GM19438 (cell line): ENCODE measurements at regions not wholly inside any gene's neighbourhood (a gene's known extent, or its start where the extent isn't known, plus 50 kb on each side); places are given as distances from the start of the nearest gene placed in this dataset.
"Not testable (repeated sequence)": the region's sequence is repeated elsewhere in the genome, so short reads cannot be mapped to it uniquely, and the experiment has no call there.

Experiments
- ATAC-seq: cut with Tn5 transposase; IDR thresholded peaks from one replicate; pipeline ENCODE4 v1.9.1; 2021; ENCODE audit warnings: low read depth; ENCODE audit not compliant: unreplicated experiment

DNA sequence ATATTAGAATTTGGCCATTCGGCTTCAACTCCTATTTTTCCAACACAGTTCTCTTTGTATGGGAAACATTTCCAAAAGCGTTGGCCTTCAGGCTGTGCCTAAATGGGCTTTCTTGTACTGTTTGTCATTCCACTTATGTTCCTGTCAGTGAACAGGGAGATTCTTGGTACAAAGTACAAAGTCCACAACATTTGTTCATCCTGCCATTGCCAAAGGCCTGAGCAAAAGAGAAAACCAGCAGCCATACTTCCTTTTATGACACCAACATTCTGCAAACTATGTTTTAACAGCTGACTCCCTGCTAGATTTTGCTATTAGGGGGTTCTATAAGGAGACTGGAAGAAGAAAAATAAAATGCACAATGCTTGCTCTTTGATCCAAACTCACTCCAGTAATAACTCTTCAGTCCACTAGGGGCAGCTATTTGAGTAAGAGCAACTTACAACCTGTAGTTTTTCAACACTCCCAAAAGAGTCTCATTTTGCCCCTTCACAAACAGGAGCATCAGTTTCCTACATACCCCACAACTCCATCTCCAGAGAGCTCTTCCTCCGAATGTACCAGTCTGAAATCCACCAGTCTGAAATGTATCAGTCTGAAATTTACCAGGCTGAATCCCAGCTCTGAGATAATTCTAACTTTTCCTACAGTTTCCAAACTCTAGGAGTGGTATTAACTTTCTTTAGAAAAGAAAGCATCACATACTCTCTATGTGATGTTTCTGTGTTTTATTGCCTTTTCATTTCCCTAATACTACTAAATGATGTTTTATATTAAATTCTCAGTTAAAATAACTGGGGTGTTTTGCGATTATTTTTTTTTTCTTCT is 693.8 kb downstream of the DNAH5 start:
- ATAC-seq = no peak

DNA sequence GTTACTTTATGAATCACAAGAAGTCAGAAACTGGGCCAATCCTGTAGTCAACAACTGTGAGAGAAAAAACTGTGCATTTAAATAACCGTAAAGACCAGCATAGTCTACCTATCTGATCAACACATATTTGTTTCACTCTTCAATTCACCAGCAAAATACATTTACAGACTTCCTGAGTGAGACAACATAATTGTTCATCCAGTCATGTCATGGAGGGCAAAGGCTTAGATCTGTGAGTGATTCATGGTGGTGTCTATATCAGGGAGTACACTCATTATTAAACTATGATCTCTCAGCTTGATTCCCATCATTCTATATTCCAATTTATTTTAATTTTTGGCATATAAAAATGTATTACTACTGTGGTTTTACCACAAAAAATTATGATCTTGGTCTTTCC is 694.6 kb downstream of the DNAH5 start:
- no peak for ATAC-seq

DNA sequence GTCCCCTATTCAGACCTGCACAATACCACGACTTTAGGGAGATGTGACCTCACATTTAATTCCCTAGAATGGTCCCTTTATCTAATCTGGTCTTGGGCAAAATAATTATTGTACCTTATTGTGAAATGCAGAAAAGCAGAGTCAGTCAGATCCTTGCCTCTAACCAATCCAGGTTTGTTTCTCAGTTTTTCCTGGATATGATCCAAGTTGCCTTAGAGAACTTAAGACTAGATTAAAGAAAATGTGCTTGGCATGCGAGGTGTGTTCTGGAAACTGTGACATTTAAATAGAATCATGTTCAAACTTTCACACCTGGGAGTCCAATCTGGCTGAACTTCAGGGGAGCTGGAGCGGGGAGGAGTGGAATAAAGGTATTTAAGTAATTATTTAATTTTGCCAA is 696.2 kb downstream of the DNAH5 start:
- no peak for ATAC-seq

DNA sequence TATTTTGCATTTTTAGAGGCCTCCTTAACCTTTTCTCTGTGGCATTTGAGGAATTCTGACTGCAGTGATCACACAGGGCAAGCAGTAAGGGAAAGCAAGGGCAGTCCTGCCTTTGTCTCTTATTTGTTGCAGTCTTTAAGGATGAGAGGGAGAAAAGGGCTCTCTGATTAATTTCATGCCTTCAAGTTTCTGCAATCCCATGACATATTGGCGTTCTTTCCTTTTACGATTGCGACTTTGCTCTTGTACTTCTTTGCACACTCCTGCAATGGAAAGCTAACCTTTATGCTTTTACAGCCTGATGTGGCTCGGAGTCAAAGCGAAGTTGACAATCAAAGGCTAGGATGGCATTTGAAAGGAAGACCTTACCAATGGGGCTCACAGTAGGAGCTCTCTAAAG is 698.4 kb downstream of the DNAH5 start:
- ATAC-seq = no peak

DNA sequence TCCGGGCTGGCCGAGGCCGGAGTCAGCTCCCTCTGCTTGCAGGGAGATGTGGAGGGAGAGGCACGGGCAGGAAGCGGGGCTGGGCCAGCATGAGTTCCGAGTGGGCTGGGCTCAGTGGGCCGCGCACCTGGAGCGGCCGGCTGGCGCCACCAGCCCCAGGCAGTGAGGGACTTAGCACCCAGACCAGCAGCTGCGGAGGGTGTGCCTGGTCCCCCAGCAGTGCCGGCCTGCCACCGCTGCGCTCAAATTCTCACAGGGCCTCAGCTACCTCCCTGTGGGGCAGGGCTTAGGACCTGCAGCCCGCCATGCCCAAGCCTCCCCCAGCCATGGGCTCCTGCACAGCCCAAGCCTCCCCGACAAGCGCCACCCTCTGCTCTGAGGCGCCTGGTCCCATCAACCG is 700.3 kb downstream of the DNAH5 start:
- ATAC-seq = no peak

DNA sequence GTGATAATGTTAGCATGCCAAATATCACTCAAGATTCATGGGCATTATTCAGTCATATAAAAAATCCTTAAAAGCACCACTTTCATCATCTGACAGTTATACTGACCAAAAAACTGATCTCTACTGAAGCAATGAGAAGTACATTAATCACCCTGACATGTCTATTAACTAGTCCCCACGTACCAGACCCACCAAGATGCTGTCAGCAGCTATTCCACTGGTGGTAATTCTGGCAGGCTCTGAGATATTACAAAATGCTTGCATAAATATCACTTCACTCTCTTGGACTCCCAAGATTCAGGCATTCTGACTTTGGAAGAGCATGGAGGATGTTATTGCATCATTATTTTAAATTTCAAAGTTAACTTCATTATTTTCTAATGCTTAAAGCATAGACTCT is 717.0 kb downstream of the DNAH5 start:
- ATAC-seq = no peak

DNA sequence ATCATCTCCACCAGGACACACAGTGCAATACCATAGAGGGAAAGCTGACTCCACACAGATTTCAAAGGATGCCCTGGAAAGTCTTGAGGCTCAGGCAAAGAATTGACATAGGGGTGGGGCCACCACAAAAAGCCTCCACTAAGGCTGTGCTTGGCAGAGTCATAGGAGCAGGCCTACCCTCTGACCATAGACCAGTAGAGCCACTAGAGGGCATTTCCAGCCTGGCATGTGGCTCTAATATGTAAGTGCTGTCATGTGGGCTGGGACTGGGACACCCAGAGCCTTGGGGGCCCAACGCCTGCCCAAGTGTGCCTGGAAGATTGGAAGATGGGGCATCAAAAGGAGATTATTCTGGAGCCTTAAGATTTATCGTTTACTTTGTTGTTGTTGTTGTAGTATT is 726.0 kb downstream of the DNAH5 start:
- no peak for ATAC-seq

DNA sequence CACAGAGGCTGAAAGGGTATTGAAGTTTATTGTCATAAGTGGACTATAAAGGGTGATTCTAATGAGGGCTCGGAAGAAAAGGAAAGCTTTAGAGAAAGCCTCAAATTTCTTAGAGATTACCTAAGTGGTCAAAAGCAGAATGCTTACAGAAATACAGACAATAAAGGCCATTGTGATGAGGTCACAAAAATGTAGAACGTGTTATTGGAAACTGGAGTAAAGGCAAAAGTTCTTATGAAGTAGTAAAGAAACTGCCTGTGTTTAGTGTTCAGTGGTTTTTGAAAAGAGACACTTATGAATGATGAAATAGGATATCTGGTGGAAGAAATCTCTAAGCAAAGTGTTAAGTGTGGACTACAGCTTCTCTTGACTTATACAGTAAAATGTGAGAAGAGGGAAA is 726.9 kb downstream of the DNAH5 start:
- no peak for ATAC-seq

DNA sequence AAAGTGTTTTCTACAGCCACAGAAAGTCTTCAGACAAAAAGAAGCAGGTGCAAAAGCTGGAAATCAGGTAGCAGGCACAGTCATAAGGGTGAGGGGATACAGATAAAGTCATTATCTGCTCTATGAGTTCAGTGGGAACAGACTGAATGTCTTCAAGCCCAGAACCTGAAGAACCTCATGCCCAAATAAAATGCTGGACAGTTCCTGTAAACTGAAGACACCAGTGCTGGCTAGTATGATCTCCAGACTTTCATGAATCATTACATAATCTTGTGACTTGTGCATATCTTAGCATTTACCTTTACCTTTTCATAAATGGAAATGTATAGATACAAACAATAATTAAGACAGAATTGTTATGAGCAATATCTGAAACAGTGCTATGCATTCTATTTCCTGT is 728.7 kb downstream of the DNAH5 start:
- ATAC-seq = no peak

DNA sequence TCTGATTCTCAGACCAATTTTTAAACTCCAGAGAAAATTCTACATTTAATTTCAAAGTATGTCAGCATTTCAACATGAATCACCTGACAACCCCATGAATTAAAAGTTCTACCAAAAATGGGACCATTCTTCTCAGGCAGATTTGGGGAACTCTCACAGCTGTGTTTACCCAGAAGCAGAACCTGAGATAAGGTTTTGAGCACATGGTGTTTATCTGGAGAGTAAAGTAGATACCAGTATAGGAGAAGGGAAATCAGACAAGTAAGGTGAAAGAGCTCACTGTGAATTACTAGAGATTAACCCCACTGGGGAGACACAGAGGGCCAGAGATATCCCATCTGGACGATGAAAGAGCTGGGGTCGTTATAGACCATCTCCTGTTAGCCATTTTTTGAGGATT is 729.1 kb downstream of the DNAH5 start:
- ATAC-seq = no peak

DNA sequence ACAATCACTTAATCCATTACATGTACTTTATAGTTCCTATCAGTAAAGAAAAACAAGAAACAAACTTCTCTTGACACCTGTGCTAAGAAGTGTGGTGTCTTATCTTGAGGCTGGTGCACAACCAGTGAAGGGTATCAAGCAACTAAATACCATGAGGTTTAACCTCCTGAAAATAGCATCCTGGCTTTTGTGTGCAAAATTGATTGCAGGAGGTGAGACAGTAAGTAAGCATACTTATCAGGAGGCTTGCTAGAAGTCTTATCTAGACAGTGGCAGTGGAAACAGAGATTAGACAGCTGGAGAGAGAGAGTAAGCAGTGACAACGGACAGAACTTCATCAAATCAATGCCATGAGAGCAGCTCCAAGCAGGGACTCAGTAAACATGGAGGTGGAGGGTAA is 730.3 kb downstream of the DNAH5 start:
- no peak for ATAC-seq

DNA sequence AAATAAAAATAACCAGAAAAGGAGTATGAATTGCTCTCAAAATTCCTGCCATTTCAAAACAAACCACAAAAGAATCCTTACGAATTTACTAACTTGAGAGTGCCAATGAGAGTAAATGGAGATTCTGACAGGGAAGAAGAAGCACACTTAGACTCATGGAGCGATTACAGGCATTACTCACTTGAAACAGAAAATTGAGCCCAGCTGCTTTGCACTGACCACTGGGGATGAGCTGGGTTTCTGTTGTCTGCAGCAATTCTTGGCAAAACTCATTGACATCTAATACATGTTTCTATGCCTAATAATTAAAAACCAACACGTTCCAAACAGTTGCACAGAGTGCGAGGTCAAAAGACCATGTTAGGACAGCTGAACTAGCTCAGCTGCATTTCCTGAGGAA is 731.6 kb downstream of the DNAH5 start:
- ATAC-seq = no peak

DNA sequence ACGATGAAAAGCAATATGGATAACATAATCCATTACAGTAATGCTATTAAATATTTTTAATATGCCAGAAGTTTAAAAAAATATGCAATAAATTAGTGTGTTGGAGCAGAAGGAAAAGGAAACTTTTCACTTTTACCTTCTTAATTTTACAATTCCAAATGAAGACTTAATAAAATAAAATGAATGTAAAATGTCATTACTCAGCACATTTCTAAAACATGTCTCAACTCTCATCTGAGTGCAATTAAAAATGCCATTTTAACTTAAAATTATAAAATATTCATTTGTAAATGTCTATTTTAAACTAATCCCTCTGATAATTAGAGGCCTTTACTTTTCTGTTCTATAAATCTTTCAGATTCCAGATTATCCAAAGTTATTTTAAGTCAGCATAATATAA is 733.4 kb downstream of the DNAH5 start:
- no peak for ATAC-seq

DNA sequence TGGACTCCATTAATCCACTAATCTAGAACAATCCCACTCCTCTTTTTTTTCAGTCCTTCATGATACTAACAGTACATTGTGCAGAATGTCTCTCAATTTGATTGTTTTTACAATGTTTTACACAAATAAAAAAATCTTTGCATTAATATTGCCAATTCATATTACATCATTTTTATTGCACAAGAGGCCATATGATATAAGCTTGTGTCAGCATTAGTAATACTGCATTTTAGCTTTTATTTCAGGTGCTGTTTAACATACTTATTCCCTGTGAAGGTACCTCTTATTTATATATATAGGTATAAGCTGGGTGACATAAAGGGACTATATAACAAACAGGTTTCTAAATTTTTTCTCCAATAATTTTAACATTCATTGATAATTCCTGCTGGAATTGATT is 737.4 kb downstream of the DNAH5 start:
- no peak for ATAC-seq

DNA sequence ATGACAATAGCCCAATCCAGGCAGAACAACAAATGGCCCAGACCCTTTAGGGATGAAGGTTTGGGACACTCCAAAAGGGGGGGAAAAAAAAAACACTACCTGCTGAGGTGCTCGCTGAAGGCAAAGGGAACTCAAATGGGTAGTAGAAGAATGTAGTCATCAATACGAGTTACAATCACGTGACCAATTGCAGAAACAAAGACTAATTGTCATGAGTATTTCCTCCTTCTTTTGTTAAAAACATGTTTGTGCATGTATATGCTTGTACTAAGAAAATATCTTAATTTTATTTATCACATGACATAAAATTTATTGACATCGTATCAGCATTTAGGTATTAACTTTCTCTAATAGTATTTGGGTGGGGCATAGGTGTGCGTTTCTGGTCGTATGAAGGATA is 743.5 kb downstream of the DNAH5 start:
- ATAC-seq = no peak

DNA sequence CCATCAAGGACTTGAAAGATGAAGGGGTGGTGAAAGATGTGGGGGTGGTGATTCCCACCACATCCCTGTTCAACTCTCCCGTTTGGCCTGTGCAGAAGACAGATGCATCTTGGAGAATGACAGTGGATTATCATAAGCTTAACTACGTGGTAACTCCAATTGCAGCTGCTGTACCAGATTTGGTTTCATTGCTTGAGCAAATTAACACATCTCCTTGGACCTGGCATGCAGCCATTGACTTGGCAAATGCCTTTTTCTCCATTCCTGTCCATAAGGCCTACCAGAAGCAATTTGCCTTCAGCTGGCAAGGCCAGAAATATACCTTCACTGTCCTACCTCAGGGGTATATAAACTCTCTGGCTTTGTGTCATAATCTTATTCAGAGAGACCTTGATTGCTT is 746.3 kb downstream of the DNAH5 start:
- ATAC-seq = not testable (repeated sequence)

DNA sequence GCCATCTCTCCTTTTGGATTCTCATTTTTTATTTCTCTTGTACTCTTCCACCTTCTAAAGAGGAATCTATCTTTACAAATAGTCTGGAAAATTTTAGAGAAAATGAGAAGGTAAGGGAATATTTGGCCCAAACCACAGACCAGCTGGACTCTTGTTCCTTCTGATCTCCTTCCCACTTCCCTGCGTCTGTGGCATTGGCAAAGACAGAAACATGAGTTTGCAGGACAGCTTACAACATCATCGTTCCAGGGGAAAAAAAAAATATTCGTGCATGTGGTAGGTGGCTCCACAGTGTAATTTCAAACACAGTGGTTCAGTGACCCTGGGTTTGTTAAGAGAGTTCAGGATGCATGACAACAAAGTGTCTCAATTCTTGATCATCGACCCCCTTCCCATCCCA is 755.0 kb downstream of the DNAH5 start:
- ATAC-seq = no peak

DNA sequence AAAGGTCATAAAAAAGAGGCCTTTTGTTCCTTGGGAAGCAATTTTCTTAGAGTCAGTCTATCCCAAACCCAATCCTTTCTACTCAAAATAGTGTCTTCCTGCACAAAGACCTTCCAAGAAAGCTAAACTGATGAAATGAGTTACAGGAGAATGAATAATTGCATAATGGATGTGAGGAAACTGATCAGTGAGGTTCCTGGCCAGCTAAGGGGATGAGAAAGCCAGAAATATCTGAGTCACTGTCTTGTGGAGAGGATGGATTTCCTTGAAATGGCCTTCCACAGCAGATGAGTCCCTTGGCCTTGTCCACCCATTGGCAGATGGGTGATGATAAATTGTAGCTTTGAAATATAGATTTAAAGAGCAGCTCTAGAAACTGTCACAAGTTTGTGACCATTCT is 756.1 kb downstream of the DNAH5 start:
- no peak for ATAC-seq

DNA sequence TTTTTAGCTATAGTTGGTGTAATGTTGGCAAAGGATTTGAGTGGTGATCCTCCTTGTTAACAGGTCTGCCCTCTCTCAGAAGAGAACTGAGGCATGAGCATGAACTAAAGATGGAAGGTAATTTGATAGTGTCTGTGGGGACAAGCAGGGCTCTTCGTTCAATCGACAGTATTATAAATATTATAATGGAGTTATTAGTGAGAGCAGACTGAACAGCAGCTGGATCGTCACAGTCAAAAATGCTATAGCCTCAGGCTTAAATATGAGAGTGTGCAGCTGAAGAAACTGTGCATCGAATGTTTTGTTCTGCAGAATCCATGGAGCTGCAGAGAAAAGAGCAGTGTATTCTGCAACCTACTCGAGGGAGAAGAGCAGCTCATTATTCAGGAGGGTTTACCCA is 757.3 kb downstream of the DNAH5 start:
- no peak for ATAC-seq

DNA sequence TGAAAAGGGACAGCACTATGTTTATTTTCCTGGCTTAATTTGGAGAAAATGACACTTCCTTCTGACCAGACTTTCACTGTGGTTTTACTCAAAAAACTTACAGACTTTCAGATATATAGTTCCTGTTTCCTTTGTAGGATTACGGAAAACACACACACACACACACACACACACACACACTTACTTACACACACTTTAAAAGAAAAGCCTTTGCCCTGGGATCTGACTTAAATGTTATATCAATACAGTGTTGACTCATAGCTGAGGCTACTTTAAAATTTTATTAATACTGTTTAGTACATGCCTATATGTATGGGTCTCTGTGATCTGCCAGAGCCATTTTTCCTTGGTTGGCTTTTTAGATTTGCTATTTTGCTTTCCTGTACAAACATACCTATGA is 758.3 kb downstream of the DNAH5 start:
- no peak for ATAC-seq

DNA sequence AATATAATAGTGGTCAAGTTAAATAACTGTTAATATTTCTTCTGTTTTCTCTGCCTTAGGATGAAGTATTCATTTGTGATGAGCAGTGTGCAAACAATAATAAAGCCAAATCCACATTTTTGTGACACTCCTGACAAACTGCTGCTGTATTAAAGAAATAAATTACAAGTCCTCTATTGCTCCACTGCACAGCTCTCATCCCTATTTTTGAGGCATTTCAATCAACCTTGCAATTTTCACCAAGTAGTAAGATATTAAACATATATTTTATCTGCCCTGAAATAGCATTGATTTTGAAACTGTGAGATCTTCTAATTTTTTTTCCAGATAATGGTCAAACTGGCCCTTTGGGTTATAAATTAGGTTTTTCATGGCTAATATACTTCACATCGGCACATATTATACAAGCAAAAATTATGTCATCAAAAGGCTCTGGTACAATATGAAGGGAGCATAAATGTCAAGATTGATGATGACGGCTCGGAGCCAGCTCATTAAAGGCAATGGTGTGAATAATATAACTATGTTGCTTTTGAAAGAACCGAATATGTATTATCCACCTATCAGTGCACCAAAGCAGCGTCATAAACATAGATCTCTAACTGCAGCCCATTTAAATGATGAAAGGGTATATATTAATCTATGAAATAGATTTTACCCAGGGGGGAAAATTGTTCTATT is 764.9 kb downstream of the DNAH5 start:
- no peak for ATAC-seq

DNA sequence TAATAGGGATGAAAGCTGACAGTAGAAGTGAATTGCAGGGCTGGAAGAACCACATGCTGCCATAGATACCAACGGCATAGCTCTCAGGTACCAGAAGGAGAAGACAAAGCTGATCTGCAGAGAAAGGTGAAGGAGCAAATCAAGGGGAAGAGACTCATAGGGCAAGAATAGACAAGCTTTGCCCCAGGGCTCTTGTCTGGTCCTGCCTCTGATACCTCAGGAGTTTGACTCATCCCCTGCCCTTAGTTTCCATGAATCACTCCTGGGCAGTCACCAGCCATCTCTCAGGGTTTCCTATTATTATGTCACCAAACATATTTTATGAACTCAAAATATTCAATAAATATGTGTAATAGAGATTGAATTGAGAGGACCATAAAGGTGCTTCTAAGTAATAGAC is 800.9 kb downstream of the DNAH5 start:
- no peak for ATAC-seq
